NCI-H2171 treated with DMSO at 0.1 percent for 48 hours (cell line): ENCODE measurements at regions not wholly inside any gene's neighbourhood (a gene's known extent, or its start where the extent isn't known, plus 50 kb on each side); places are given as distances from the start of the nearest gene placed in this dataset.
"Not testable (repeated sequence)": the region's sequence is repeated elsewhere in the genome, so short reads cannot be mapped to it uniquely, and the experiment has no call there.

Source experiments
- DNase-seq: peaks from one replicate; lab custom pipeline; 2025; lab: John Stamatoyannopoulos, UW

DNA sequence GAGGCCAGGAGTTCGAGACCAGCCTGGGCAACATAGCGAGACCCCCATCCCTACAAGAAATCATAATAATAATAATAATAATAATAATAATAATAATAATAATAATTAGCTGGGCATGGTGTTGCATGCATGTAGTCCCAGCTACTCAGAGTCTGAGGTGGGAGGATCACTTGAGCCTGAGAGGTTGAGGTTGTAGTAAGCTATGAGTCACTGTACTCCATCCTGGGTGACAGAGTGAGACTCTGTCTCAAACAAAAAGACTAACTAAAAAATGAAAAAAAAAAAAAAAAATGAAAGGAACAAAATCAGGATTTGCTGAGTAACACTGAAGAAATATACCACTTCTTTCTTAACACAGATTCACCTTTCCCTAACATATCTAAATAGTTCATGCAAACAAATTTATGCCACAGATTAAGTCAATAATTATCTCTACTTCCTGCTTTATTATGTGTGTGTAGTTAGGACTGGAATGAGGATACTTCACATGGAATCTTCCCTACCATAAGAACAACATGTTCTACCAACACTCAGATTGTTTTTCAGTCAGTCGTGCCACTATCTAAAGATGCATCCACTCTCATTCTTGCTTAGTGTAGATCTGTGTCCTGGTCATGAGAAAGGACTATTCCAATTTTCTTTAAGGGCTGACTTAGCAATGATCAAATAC is 928.7 kb downstream of the SLC4A3 start:
- no peak for DNase-seq

DNA sequence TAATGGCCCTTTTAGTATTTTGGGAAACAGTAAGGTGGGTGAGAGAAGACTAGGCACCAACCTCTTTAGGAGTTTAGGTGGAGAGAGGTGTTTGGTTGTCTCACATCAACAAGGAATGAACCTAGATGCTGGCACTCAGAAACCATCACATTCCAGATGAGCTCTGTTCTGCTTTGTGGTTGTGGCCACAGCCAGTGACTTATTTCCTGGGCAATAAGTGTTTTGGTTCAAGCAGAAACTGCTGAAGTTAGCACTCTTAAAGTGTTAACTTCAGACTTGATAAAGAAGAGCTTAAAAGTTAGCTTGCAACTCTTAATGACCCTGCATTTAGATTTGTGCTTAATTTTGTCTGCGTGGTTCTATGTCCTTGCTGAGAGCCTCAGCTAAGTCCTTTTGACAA is 929.2 kb downstream of the SLC4A3 start:
- no peak for DNase-seq

DNA sequence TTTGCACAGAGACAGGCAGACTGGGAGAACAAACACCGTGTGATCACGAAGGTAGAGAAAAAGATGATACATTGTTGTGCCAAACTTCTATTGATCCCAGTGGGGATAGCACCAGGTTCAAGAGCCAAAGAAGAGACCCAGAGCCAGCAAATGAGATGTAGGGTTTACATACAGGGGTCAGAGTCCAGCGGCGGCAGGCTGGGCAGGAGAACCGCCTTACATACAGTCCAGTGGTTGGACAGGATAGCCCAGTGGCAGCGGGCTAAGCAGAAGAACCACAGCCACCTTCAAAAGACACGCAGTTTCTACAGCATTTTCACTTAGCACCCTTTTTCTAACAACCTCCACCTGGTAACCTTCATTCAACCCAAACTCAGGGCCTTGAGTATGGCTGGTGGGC is 932.8 kb downstream of the SLC4A3 start:
- no peak for DNase-seq

DNA sequence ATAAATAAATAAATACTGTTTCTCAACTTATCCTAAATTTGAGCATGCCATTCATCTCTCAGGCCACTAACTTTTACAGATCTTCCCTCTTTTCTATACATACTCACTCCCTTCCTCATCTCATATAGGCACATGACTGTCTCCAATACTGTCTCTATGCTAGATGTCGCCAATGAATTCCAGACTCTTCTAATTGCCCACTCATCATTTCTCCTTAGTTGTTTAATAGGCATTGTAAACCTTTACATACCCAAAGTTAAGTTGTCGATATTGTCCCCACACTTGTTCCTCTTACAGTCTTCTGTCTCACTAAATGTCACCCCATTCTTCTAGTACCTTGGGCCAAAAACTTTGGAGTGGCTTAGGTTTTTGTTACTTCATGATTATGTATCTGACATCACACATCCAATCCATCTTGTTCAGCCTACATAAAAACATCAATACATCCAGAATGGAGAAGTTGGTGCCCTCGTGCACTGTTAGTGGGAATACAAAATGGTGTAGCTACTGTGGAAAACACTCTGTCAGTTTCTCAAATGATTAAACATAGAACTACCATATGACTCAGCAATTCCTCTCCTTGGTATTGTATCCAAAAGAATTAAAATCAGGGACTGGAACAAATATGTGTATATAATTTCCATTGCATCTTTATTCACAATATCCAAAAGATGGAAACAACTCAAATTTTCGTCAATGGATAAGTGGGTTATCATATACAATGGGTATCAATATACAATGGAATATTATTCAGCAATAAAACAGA is 935.1 kb downstream of the SLC4A3 start:
- no peak for DNase-seq

DNA sequence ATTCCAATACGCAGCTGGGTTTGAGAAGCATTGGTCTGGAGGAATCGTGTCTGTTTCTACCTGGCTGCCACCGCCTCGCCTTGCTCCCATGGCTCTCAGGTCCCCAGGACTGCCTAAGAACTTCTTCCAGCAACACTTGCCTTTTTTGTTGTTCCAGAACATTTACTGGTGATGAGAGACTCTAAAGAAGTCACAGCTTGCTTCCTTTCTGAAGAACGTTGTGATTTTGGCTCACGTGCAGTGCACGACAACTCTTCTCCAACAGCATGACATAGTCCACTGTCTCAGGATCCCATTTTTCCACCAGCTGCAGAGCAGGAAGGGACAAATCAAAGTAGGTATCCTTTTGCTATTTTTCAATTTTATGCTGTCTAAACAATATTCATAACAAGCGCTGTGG is 940.9 kb downstream of the SLC4A3 start:
- no peak for DNase-seq

DNA sequence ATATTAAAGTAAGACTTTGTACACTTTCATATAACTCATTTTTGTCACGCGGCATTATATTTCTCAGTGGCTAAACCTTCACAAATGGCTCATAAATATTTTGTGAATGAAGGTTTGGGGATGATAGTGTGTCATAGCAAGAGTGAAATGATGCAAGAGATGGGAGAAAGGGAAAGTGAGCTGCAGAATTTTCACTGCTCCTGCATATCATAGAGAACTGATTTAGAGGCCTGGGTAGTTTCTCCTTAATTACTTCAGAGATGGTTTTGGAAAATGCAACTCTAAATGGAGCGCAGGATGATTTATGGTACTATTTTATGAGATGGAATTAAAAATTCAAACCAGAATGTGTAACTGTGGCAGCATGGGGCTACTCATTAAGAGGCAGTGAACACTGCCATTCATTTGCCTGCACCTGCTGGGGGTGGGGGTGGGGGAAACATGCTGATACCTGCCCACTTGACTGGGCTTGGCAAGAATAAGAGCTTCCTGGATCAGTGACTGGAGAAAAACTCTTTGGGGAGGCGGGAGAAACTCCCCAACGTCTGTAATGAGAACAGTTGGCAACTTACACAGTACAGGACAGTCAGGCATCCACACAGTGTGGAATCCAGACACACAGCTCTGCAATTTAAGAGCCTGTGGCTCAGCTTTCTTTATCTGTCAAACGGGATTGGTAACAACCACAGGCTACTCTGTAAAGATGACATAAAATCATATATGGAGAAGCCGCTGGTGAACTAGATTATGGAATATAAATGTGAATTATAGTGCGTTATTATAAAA is 941.9 kb downstream of the SLC4A3 start:
- DNase-seq = peak; percentile 88

DNA sequence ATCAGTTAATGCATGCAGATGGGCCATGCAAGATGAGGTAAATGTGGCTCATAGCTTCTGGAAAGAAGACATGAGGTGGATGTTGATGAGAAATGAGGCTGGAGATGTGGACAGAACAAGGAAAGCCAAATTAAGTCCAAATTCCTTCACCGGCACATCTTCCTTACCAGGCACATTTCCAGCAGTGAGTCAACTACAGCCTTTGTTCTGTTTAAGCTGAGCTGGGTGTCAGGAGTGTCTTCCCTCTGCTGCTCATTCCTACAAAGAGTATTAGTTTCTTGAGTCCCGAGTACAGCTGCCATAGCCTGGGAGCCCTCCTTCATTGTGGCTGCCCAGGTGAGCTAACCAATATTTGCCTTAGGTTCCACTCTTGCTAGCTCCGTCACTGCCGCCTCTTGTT is 945.0 kb downstream of the SLC4A3 start:
- DNase-seq = no peak

DNA sequence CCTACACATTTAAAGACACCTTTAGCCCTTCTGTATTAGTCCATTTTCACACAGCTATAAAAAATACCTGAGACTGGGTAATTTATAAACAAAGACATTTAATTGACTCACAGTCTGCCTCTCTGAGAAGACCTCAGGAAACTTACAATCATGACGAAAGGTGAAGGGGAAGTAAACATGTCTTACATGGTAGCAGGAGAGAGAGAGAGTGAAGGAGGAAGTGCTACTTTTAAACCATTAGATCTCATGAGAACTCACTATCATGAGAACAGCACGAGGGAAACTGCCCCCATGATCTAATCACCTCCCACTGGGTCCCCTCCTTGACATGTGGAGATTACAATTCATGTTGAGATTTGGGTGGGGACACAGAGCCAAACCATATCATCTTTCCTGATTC is 946.6 kb downstream of the SLC4A3 start:
- no peak for DNase-seq

DNA sequence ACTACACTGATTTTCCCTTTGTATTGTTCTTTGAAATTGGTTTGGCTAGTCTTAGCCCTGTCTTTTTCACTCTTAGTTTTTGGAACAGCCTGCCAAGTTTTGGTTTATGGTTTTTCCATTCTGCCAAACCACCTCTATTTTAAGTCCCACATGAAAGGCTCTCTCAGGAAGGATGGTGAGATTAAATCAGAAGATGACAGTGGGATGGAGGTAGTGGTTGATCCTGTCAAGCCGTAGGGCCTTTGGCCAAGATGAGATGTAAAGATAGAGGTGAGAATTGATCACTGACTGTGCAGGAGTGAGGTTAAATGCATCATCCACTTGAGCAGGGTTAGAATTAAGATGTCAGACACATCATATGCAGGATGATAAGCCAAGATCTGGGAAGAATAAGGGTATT is 948.5 kb downstream of the SLC4A3 start:
- DNase-seq = no peak

DNA sequence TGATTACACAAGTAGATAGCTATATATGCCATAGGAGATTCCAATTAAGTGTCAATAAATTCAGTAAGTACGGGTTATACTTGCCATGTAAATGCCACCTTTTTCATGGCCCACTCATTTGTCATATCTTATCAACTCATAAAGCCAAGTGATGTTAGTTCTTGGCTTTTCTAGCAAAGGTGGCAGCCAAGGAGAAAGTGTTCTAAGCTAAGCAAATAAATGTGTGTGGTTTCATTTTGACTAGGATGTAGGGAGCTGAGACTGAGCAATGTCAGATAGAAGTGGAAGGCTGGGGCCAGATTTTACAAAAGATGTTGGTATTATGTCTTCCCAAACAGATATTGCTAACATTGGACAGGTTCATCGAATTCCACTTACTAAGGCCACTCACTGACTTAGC is 952.0 kb downstream of the SLC4A3 start:
- no peak for DNase-seq

DNA sequence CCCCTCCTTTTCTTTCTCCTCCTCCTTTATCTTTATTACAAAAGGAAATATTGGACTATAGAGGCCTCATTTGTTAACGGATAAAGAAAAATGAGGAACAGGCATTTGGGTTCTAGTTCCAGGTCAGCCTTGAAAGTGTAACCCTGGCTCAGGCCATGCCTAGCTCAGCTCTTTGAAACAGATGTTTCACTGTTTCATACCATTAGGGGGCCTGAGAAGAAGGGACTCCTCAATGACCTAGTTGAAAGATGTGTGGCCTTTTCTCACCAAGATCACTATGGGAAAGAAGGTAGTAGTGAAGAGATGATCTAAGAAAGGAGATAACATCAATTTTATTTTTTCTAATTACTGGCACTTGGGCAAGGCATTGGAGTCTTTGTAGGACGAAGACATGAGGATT is 952.7 kb downstream of the SLC4A3 start:
- no peak for DNase-seq

DNA sequence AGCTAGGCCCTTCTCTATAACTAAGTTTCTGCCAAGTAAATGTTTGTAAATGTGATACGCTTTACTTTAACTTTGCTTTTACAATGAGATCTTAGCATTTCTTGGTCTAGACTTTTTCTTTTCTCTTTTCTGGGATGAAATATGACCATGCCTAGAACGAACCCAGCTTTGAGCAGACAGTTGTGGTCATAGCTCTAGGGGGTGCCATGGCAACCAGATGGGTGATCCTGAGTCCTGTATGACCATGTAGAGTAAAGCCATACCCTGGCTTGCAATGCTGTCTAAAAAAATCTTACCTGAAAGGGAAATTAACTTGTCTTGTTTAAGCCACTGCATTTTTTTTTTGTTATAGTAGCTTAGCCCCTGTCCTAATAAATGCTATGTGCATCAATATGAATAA is 956.3 kb downstream of the SLC4A3 start:
- DNase-seq = no peak

DNA sequence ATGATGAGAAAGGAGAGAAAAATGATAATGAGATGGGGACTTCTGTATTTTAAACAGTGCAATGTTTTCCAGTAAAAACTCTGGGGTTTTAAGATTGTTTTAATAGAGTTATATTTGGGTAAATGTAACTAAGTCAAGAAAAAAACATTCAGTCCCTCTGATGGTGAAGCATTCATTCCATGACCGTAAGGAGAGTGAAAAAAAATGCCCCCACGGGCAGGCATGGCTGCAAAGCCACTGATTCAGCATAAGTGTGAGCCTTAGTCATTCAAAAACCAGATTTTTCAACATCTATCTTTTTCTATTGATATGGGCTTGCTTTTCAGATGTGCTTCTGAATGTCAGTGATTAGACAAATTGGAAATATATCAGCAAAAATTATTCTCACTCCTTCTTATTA is 957.8 kb downstream of the SLC4A3 start:
- no peak for DNase-seq

DNA sequence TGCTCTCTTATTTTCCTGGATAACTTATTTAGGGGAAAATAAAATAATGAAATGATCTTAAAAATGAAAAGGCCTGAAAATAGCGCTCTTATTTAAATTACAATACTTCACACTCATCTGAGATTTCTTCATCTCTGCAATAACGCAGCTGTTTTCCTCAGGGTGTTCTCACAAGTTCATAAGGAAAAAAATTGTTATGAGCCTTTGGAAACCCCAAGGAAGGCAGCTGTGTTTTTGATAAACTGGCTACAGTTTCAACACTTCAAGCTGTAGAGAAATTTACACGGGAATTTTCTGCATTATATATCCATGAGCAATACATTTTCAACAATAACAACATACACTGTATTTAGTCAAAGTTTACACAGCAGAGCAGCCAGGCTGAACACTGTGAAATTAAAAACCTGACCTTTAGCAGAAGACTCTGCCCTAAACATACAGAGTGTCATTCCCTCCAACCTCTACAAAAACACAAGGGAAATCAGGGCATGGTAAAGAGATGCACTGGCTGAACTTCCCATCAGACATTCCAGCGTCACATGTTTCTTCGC is 959.6 kb downstream of the SLC4A3 start:
- DNase-seq = no peak

DNA sequence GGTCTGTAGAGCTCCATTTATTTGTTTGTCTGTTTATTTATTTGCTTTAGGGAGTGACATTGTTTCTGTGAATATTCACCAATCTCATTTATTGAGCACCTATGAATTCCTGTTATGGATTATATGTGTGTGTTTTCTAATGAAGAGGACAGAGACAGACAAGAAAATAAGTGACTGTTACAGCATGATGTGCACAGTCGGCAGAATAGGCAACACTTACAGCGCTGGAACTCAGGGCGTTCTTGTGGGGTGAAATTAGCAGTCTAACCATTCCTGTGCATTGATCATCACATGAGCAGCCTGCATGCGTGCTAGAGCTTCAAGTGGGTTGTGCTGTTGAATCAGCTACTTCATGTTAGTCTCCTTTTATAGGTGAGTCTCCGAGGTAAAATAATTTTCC is 960.7 kb downstream of the SLC4A3 start:
- no peak for DNase-seq

DNA sequence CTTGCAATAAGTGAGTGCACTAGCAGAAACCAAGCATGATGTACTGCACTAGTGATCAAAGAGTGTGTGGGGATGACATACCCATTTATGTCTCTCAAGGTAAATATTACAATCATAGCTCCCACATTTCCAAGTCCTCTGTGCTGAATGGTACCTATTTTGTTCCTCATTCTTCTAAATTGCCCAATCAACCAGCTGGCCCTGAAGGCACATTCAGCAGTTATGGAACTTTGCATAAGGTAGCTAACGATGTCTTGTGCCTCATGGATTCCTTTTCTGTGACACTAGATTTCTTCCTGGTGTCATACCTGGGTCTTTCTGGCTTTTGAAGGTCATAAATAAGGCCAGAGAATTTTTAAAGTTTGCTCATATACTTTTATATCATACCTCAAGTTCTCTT is 963.0 kb downstream of the SLC4A3 start:
- DNase-seq = no peak

DNA sequence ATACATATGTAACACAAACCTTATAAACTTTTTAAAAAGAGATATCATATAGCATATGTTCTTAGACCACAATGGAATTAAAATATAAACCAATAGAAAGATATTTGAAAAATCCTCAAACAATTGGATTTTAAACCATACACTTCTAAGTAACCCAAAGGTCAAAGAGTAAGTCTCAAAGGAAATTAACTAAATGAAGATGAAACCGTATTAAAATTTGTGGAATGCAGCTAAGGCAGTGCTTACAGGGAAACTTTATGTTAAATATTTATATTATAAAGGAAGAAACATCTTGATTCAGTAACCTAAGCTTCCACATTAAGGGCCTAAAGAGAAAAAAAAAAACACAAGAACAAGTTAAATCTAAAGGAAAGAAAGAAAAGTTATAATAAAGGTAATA is 966.1 kb downstream of the SLC4A3 start:
- DNase-seq = no peak

DNA sequence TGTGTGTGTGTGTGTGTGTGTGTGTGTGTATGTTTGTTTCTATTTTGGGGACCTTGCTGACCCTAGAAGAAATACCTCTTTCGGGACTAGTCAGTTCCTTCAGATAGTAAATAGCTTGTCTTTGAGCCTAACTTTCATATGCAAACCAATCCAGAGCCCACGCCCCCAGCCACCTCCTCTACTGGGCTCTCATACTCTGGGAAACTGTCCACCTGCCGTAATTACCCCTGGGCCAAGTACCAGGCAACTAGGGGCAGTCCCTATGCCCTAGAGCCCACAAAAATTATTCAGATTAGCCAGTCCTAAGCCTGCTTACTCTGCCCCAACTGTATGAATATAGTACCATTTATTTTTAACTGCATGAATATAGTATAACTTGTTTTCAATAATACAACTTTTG is 970.4 kb downstream of the EPHA4 start:
- DNase-seq = no peak

DNA sequence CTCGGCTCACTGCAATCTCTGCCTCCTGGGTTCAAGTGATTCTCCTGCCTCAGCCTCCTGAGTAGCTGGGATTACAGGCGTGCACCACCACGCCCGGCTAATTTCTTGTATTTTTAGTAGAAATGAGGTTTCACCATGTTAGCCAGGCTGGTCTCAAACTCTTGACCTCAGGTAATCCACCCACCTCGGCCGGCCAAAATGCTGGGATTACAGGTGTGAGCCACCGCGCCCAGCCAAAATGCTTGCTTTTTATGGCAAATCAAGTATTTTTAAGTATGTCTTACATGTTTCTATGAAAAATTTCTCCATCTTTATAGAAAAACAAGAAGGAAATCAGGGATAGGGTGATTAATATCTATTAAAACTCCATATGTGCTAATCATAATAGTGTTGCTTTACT is 959.1 kb downstream of the EPHA4 start:
- DNase-seq = not testable (repeated sequence)

DNA sequence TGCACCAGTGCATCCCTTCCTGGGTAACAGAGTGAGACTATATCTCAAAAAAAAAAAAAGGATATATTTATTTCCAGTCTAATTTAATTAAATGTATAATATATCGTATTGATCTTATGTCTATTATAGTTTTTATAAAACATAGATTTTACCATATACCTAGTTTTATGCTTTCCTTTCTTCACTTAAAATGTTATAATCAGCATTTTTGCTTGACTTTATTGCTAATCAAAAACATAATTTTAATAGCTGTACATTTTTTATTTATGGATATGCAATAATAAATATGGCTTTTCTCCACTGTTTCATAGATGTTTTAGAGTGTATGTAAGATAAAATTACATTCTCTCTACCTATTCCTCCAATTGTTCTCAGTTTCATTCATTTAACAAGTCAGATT is 958.0 kb downstream of the EPHA4 start:
- no peak for DNase-seq

DNA sequence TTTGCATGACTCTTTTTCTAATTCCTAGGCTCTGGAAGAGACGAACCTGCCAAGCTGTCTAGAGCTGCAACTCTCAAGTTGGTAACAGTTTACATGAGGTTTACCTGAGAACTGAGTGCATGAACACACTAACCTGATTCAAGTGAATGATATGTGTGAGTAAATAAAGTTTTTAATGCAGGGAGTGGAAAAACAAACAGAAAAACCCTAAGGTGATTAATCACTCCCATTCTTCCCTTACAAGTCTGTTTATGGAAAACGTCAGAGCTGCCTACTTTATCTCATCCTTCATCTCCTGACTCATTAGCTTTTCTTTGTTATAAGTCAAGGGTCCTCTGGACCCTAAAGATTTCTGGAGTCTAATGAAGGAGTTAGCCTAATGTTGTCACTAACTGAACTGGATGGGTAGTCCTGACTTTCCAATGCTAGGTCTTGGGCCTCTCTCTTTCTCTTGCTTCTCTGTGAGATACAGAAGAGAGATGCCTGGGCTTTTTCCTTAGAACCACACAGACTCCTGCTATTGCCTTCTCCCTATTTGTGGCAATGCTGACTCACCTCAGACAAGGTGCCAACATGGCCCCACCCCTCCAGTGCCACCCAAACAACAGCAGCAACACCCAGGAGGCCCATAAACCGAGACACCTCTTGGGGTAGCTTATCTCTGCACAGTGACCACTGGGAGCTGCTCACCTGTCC is 952.4 kb downstream of the EPHA4 start:
- no peak for DNase-seq

DNA sequence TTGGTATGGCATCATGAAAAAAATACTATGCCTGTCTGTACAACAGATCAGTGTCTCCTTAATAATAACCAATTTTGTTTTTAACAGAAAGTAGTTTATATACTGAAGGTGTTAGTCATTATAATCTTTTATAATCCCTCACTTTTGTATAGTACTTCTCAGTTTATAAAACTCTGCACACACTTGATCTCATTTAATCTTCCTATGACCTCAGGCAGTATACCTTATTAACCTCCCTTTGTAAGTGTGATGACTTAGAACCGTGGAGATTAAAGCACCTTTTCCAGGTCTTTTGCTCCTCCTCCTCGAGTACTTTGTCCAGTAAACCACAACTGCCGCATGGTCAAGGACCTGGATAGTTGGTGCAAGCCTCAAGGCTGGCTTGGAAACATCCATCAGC is 945.5 kb downstream of the EPHA4 start:
- DNase-seq = no peak
